NCI-H1436 (cell line): ENCODE measurements at regions not wholly inside any gene's neighbourhood (a gene's known extent, or its start where the extent isn't known, plus 50 kb on each side); places are given as distances from the start of the nearest gene placed in this dataset.

Experiments
- DNase-seq: peaks from one replicate; lab custom pipeline; 2025; lab: John Stamatoyannopoulos, UW

DNA sequence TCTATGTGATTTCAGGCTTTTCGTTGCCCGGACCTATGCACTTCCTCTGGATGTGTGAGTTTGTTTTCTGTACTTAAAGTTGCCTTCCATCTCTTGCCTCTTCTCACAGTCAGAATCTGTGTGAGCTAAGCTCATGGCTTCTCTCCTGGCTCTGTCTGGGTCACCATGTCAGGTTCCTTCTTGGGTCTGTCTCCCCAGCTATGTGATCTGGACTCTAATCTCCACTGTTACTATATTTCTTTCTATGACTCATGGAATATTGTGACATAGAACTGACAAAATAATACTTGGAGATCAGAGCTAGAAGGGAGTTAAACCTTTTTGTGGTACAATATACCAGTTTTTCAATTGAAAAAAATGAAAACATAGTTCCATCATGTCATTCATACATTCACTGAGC lies 172.7 kb upstream of the FGGY start:
- no peak for DNase-seq

DNA sequence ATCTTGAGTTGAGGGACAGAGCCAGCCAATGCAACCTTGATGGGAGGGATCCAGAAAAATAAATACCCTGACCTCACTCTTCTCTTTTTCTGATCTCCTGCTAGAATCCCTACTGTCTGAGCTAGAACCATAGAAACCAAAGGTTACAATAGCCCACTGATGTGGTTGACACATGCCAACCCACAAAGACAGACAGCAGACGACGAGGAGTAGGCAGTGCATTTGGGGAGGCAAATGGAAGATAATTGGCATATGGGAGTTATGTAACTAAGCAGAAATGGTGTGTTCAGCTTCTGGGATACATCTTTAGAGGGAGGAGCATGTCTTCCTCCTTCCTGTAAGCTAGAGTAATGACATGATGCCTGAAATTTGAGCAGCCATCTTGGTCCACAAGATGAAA lies 171.7 kb upstream of the FGGY start:
- DNase-seq, result no peak

DNA sequence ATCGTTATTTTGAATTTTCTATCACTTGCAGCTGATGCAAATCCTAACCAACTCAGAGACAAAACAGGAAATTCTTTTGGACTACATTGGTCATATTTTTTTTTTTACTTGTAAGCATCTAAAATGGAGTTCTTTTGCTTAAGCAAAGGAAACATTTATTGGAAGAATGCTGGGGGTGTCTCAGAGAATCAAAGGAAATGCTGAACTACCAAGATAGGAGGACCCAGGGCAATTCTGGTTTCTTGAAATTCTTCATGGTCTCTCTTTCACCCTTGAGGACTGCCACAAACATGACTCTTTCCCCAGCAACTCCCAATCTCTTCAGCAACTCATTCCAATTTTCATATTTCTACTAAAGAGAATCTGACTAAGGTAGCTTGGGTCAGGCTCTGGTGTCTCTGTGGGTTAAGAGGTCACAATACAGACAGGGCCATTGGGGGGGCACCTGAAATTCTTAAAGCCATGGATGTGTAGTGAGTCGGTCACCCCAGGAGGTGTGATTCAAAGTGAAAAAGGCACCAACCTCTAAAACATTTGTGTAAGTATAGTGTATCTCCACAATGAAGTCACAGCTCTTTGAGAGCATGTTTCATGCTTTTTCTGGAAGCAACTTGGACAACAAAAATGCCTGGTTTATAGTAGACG lies 171.1 kb upstream of the FGGY start:
- DNase-seq, result no peak

DNA sequence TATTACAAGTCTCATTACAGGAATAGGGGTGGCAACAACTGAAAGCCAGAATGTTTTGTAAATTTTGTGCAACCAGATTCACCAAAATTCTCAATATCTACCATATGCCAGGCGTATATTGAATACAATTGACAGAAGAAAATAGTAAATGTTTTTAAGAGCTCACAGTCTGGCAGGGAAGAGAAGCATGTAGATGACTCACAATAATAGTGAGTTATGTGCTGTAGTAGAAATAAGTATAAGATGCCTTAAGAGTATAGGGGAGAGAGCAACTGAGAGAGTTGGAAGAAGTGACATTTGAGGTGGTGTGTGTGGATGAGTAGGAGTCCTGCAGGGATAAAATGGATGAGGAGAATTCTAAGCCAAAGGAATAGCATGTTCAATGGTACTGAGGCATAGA lies 170.5 kb upstream of the FGGY start:
- no peak for DNase-seq

DNA sequence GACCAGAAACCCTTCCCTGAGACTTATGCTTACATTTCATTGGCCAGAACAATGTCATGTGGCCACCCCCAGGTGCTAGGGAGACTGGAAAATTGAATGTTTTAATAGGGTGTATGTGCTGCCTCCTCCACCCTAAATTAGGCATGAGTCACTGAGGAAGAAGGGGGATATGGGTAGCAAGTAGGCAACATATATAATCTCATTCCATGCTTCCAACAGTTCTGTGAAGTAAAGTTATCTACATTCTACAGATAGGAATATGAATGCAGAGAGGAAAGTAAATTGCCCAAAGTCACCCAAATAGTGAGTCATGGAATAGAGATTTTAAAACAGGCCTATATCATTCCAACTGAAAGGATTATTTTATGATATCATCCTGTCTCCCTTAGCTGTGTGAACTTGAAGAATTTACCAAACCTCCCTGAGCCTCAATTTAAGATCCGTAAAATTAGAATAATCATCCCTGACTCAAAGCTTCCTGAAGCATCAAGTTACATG lies 168.6 kb upstream of the FGGY start:
- no peak for DNase-seq

DNA sequence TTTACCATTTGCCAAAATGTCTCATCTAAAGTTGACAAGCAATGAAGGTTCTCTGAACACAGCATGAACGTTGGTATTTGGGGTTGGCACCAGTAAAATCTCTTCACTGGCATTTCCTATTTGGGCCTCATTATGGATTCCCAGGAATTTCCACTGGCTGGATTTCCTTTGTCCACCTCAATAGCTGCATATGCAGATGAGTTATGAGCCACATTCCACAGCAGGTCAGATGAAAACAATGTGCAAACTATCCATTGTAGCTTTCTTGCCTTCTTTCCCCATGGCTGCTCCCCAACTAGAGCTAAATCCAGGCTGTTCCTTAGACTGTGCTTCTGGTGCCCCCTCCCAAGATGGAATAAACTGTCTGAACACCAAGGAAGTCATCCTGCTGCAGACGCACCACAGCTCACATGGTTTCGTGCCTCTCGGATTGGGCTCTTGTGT lies 168.1 kb upstream of the FGGY start:
- no peak for DNase-seq

DNA sequence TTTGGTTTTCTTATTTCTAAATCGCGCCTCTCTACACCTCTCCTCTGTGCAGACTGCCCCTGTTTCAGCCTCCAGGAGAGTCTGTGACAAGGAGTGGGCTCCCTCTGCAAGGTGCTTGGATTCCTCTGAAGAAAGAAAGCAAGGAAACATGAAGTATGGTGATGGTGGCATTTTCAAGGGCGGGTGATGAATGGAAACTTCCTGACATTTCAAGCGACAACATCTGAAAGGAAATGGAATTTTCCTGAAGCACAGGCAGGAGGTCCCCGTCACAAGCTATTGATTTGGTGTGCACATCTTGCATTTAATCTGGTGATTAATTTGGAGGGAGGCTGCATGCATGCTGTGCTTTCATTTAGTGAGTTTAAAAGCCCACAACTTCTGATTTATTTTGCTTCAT lies 164.6 kb upstream of the FGGY start:
- no peak for DNase-seq

- DNase-seq, result no peak
These were observed 162.9 kb upstream of the FGGY start for GRCh38 chr1:59133997-59134396.

GRCh38 chr1:59135761-59136255 lies 161.1 kb upstream of the FGGY start:
- no peak for DNase-seq

GRCh38 chr1:59136541-59137275 lies 160.2 kb upstream of the FGGY start:
- DNase-seq, result no peak

DNA sequence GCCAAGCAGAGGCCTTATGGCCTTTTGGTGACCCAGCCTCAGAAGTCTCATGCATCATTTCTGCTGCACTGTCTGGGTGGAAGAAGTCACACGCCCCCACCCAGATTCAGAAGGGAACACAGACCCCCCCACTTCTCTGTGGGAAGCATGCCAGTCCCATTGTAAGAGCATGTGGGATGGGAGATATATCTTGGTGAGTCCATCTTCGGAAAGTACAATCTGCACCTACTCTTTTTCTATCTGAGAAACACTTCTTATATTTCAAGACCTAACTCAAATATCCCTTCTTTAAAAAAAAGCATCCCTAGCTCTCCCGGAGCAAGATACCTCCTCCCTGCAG lies 159.6 kb upstream of the FGGY start:
- DNase-seq, result no peak

DNA sequence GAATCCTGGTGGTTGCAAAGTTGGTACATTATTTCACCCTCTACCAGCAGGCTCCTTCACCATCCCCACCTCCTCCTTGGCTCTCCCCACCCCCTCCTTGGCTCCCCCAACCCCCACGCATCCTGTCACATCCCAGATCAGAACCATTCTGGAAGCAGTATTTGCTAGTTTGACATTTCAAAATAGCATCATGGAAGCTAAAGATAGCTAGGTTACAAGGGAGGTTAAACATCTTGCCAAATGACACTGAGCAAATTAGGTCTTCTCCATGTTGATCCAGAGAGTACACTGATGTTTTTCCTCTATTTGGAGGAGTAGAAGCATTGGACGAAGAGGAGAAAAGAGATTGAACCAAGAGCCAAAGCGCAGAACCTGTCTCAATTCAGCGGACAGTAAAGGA lies 158.9 kb upstream of the FGGY start:
- DNase-seq, result no peak

GRCh38 chr1:59138402-59138801 lies 158.5 kb upstream of the FGGY start:
- DNase-seq, result no peak

DNA sequence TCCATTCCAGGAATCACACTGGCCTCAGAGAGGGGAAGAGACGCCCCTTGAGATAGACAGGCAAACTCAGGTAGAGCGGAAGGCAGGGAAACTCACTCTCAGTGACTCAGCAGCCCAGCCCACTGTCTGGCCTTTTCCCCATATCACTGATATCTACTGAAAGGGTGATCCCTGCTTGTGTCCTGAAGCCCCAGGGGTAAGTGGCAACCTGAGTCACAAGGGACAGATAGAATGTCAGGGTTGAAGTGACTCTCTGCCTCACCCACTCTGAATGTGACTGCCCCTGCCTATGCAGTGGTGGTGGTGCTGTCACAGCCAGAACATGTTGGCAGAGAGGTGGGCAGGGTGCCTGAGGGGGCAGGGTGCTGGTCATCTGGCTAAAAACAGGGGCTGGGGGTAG lies 157.5 kb upstream of the FGGY start:
- no peak for DNase-seq

DNA sequence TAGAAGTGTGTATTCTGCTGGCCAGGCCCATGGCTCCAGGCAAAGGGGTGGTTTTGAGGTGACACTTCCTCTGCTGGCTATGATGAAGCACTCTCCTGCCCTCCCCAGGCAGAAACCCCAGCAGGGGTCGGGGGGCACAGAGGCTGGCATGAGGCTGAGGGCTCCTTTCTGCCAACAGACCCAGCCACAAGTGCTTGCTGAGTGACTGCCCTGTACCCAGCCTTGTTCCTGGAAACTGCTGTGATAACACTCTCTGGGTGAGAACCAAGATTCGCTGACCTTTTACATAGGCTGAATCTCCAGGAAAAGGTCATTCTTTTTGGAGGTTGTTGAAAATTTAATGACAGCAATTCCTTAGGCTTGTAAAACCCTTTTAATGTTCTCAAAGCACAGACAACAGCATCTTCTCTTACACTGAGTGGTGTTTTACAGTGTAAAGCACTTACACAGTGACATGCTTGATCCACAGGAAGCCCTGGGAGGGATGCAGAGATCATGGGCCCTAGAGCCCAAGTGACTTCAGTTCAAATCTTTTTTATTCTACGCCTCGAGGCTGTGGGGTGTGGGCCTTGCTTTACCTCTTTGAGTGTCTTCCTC lies 155.5 kb upstream of the FGGY start:
- no peak for DNase-seq

DNA sequence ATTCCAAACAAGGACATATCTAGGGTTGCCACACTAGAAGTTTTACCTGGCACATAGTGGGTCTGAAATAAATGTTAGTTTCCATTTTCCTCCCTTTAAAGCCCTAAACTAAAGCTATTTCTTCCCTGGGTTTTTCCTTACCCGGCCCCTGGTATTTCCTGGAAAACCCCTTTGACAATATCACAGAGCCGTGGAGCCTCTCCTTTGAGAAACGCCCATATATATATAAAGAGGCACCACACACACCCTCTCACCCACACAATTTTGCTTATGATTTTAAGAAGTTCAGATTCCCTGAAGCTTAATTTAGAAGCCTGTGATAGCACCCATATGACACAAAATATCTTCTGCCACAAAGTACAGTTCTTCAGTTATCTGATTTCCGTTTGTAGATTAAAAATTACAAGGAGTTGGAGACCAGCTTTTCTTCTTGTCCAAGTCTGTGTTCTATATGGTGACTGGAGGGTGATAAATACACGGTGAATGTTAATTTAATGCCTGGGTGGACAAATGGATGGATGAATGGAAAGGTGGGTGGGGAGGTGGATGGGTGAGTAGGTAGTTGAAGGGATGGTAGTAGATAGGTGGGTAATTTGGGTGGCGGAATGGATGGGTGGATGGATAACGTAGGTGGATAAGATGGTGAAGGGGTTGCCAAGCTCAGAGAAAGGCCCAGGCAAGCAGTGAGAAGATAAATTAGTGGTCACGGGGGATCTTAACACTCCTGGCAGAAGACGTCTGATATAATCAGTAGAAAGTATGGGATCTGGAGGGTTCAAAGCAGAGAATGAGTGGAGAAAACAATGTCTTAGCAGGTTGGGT lies 154.4 kb upstream of the FGGY start:
- DNase-seq, result no peak

- DNase-seq, result no peak
These were observed 153.8 kb upstream of the FGGY start for GRCh38 chr1:59143133-59143487.

GRCh38 chr1:59143811-59144210 lies 153.1 kb upstream of the FGGY start:
- DNase-seq, result no peak

DNA sequence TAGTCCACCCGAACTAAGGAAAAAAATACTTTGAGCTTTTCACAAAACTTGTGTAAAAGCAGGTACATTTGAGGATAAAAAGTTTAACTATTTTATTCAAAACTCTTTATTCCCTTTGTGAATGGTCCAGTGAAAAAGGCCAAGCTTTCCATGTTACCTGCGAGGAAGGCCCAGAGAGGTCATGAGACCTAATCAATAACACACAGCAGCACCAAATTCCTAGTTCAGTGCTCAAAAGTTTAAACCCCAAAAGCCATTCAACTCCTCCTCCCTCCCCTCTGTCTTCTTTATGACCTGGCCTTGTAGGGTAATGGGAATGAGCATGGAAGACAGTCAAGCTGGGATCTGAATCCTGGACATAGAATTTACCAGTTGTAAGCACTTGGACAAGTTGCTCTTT lies 151.9 kb upstream of the FGGY start:
- no peak for DNase-seq

DNA sequence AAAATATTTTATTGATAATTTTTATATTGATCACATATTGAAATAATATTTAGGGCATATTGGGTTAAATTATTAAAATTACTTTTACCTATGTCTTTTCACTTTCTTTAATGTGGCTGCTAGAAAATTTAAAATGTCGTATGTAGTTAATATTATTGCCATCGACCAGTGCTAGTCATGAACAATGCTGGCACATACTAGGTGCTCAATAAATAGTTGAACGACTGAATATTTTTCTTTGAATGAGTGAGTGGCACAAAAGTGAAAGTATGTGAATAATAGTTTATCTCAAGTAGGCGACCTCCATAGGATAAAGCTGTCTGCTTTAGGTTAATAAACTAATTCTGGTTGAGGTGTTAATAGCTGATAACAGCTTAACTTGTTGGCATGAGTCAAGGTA lies 150.8 kb upstream of the FGGY start:
- no peak for DNase-seq

DNA sequence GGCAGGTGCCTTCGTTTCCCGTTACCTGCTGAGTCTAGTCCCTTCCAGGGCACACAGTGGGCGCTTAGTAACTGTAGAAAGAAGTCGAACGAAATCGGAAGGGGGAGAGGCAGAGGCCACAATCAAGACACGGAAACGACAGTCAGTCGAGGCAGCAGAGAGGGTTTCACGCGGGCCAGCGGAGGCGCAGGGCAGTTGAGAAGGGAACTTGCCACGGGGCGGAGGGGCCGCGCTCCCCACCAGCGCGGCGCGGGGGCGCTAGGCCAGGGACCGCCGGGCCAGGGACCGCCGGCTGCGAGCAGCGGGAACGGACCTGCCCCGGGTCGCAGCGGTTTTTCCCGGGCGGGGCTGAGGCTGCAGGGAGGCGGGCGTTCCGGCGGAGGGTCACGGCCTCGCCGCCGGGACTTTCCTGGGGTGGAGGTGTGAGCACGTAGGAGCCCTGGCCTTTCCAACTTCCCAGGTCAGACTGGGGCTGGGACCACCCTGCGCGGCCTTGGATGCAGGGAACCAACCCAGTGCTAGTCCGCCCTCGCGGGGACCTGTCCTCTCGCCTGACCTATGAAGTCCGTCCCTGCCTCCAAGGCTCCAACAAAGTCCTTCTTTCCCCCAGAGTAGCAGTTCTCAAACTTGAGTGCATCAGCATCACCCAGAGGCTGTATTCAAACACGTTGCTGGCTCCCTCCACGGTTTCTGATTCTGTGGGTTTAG lies 150.1 kb upstream of the FGGY start:
- DNase-seq, result no peak

GRCh38 chr1:59149435-59149834 lies 147.5 kb upstream of the FGGY start:
- DNase-seq, result no peak
